ENCODE measurements at regions not wholly inside any gene's neighbourhood (a gene's known extent, or its start where the extent isn't known, plus 50 kb on each side); places are given as distances from the start of the nearest gene placed in this dataset.

- DNase-seq (ENCODE audit: low read depth in 2 of 2) = no peak
- no peak overlapping the region for H3K4me3 ChIP-seq (replicated peaks in 1 of 2; ENCODE audit: low read depth in 2 of 2, low read length in 2 of 2)
- TF ChIP-seq, protein P1, sequence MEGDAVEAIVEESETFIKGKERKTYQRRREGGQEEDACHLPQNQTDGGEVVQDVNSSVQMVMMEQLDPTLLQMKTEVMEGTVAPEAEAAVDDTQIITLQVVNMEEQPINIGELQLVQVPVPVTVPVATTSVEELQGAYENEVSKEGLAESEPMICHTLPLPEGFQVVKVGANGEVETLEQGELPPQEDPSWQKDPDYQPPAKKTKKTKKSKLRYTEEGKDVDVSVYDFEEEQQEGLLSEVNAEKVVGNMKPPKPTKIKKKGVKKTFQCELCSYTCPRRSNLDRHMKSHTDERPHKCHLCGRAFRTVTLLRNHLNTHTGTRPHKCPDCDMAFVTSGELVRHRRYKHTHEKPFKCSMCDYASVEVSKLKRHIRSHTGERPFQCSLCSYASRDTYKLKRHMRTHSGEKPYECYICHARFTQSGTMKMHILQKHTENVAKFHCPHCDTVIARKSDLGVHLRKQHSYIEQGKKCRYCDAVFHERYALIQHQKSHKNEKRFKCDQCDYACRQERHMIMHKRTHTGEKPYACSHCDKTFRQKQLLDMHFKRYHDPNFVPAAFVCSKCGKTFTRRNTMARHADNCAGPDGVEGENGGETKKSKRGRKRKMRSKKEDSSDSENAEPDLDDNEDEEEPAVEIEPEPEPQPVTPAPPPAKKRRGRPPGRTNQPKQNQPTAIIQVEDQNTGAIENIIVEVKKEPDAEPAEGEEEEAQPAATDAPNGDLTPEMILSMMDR (IDR thresholded peaks at IDR 0.05; ENCODE audit: low read depth, low read length) = no peak
Measured at GRCh38 chr16:55033225-55034156, 102.8 kb downstream of the IRX5 start.

GRCh38 chr16:55035029-55035428 lies 104.4 kb downstream of the IRX5 start:
- TF ChIP-seq, protein P1 (IDR thresholded peaks at IDR 0.05; ENCODE audit: low read depth, low read length) = peak; percentile 28
- H3K4me3 ChIP-seq (replicated peaks in 1 of 2; ENCODE audit: low read depth in 2 of 2, low read length in 2 of 2) = no peak overlapping the region
- peak in 1 of 2 donors; percentile 12 for DNase-seq (ENCODE audit: low read depth in 2 of 2)

DNA sequence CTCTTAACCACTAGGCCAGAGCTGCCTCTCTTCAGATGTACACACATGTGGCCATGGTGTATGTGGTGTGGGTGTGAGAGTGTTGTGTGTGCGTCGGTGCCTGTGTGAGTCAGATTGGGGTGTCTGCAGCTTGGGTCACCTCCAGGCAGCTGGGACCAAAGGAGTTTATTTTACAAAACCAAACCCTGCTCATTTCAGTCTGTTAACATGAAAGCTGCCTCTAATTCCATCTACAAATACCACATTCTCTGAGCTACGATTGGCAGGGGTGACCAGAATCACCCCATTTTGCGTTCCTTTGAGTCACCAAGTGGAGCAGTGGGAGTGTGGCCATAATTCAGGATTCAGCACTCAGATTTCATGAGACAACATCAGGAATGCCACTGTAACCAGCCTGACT lies 105.3 kb downstream of the IRX5 start:
- no peak overlapping the region for H3K4me3 ChIP-seq (replicated peaks in 1 of 2; ENCODE audit: low read depth in 2 of 2, low read length in 2 of 2)
- TF ChIP-seq, protein P1 (IDR thresholded peaks at IDR 0.05; ENCODE audit: low read depth, low read length) = no peak

GRCh38 chr16:55036371-55036821 lies 105.7 kb downstream of the IRX5 start:
- H3K4me3 ChIP-seq (replicated peaks in 1 of 2; ENCODE audit: low read depth in 2 of 2, low read length in 2 of 2) = no peak overlapping the region
- TF ChIP-seq, protein P1 (IDR thresholded peaks at IDR 0.05; ENCODE audit: low read depth, low read length) = no peak
- DNase-seq (ENCODE audit: low read depth in 2 of 2) = no peak

More for the DNA sequence above, 105.3 kb downstream of the IRX5 start:
- DNase-seq (ENCODE audit: low read depth in 2 of 2) = no peak

- no peak for DNase-seq (ENCODE audit: low read depth in 2 of 2)
- TF ChIP-seq, protein P1 (IDR thresholded peaks at IDR 0.05; ENCODE audit: low read depth, low read length) = no peak
- H3K4me3 ChIP-seq (replicated peaks in 1 of 2; ENCODE audit: low read depth in 2 of 2, low read length in 2 of 2) = no peak overlapping the region
Measured at GRCh38 chr16:55037046-55037445, 106.4 kb downstream of the IRX5 start.

DNA sequence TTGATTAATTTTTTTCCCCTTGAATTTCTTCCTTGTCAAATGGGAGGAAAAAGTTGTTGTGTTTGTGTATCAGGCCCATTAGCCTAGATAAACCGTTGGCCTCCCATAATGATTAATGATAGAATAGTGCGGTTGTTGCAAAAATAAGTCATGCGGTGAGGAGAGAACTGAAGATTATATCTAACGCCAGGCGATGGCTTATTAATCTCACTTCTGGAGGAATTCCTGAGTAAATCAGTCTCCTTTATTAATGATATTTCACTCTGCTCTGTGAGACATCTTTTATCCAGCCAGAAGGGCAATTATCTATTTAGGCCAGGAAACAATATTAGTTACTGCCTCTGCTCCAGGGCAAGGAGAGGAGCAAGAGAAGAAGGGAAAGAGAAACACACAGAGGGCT lies 107.3 kb downstream of the IRX5 start:
- no peak for DNase-seq (ENCODE audit: low read depth in 2 of 2)
- TF ChIP-seq, protein P1 (IDR thresholded peaks at IDR 0.05; ENCODE audit: low read depth, low read length) = no peak
- H3K4me3 ChIP-seq (replicated peaks in 1 of 2; ENCODE audit: low read depth in 2 of 2, low read length in 2 of 2) = no peak overlapping the region

Data from cardiac fibroblast (primary cell).